WTC11 (cell line): ENCODE measurements at regions not wholly inside any gene's neighbourhood (a gene's known extent, or its start where the extent isn't known, plus 50 kb on each side); places are given as distances from the start of the nearest gene placed in this dataset.

Source experiments
- ATAC-seq: fragments of 200-7000 bp; cut with Tn5 transposase; 2 replicates; pipeline ENCODE4 v1.10.0; 2021; ENCODE audit warnings: mild to moderate bottlenecking, moderate library complexity
- CTCF ChIA-PET: fragments of 300-600 bp; sonication (Branson Sonifier 250); formaldehyde crosslinking; loops from one replicate; lab custom pipeline; 2021; ENCODE audit warnings: antibody characterized with exemption; lab: Charles Lee
- POLR2A ChIA-PET: fragments of 350-600 bp; sonication (Branson Sonifier 250); formaldehyde crosslinking; loops from one replicate; lab custom pipeline; 2021; ENCODE audit warnings: antibody characterized with exemption; lab: Charles Lee
- DNase-seq: peaks from one replicate; pipeline ENCODE4 v3.0.0; 2021; ENCODE audit warnings: low spot score
- H3K27ac Mint-ChIP-seq: 2 replicates; pipeline ENCODE4 v1.8.0; 2021; ENCODE audit warnings: mixed read lengths
- H3K27me3 Mint-ChIP-seq: 2 replicates; pipeline ENCODE4 v1.8.0; 2021; ENCODE audit warnings: low read depth, mild to moderate bottlenecking, moderate library complexity, mixed read lengths
- H3K36me3 Mint-ChIP-seq: 2 replicates; pipeline ENCODE4 v1.8.0; 2021; ENCODE audit warnings: mixed read lengths
- H3K4me1 Mint-ChIP-seq: 2 replicates; pipeline ENCODE4 v1.8.0; 2022; ENCODE audit warnings: mixed read lengths
- H3K4me3 Mint-ChIP-seq: 2 replicates; pipeline ENCODE4 v1.8.0; 2021; ENCODE audit warnings: mild to moderate bottlenecking, moderate library complexity, mixed read lengths
- H3K9me3 Mint-ChIP-seq: 2 replicates; pipeline ENCODE4 v1.8.0; 2021; ENCODE audit warnings: mixed read lengths
- ATF1 ChIP-seq: sonication (generic); formaldehyde crosslinking; IDR thresholded peaks from 2 replicates; pipeline ENCODE4 v1.8.1; 2023; ENCODE audit warnings: mild to moderate bottlenecking, moderate library complexity, missing genetic modification reagents
- EMX1 ChIP-seq: fragments of 250-450 bp; sonication (Bioruptor Pico); IDR thresholded peaks from 2 replicates; pipeline ENCODE4 v1.8.0; 2021; ENCODE audit warnings: mild to moderate bottlenecking
- IRF2 ChIP-seq: sonication (generic); formaldehyde crosslinking; IDR thresholded peaks from 2 replicates; pipeline ENCODE4 v1.8.0; 2022; ENCODE audit warnings: low read depth, missing genetic modification reagents, borderline replicate concordance
- JUN ChIP-seq: sonication (generic); formaldehyde crosslinking; IDR thresholded peaks from 2 replicates; pipeline ENCODE4 v1.8.0; 2023; ENCODE audit warnings: mild to moderate bottlenecking, missing genetic modification reagents
- KAT7 ChIP-seq: sonication (generic); formaldehyde crosslinking; IDR thresholded peaks from 2 replicates; pipeline ENCODE4 v1.8.1; 2023; ENCODE audit warnings: missing genetic modification reagents, mild to moderate bottlenecking, borderline replicate concordance
- NFATC4 ChIP-seq: fragments of 250-450 bp; sonication (Bioruptor Pico); IDR thresholded peaks from 2 replicates; pipeline ENCODE4 v1.9.0; 2021; ENCODE audit warnings: mild to moderate bottlenecking
- SMAD3 ChIP-seq: sonication (generic); formaldehyde crosslinking; IDR thresholded peaks from 2 replicates; pipeline ENCODE4 v1.8.0; 2022; ENCODE audit warnings: missing genetic modification reagents, mild to moderate bottlenecking, borderline replicate concordance
- SOX15 ChIP-seq: fragments of 250-450 bp; sonication (Bioruptor Pico); IDR thresholded peaks from 2 replicates; pipeline ENCODE4 v1.9.0; 2021; ENCODE audit warnings: mild to moderate bottlenecking
- TEAD4 ChIP-seq: sonication (generic); formaldehyde crosslinking; IDR thresholded peaks from 2 replicates; pipeline ENCODE4 v1.8.0; 2022; ENCODE audit warnings: mild to moderate bottlenecking, missing genetic modification reagents
- ZNF263 ChIP-seq: sonication (generic); formaldehyde crosslinking; IDR thresholded peaks from 2 replicates; pipeline ENCODE4 v1.8.1; 2022; ENCODE audit warnings: low read depth, mild to moderate bottlenecking, moderate library complexity, missing genetic modification reagents
- ZNF396 ChIP-seq: fragments of 250-450 bp; sonication (Bioruptor Pico); IDR thresholded peaks from 2 replicates; pipeline ENCODE4 v1.8.0; 2021; ENCODE audit warnings: mild to moderate bottlenecking, moderate library complexity, borderline replicate concordance
- ZNF671 ChIP-seq: fragments of 250-450 bp; sonication (Bioruptor Pico); IDR thresholded peaks from 2 replicates; pipeline ENCODE4 v1.8.0; 2021; ENCODE audit warnings: mild to moderate bottlenecking
- TF ChIP-seq, protein P1 (sequence below): fragments of 250-450 bp; sonication (Bioruptor Pico); IDR thresholded peaks from 2 replicates; pipeline ENCODE4 v1.9.0; 2021; ENCODE audit warnings: mild to moderate bottlenecking
- TF ChIP-seq, protein P2 (sequence below): sonication (generic); formaldehyde crosslinking; IDR thresholded peaks from 2 replicates; pipeline ENCODE4 v1.8.0; 2022; ENCODE audit warnings: mild to moderate bottlenecking, missing genetic modification reagents
- TF ChIP-seq, protein P3 (sequence below): fragments of 250-450 bp; sonication (Bioruptor Pico); conservative IDR thresholded peaks from 2 replicates; pipeline ENCODE4 v1.9.0; 2021; ENCODE audit warnings: mild to moderate bottlenecking
- TF ChIP-seq, protein P4 (sequence below): sonication (generic); formaldehyde crosslinking; IDR thresholded peaks from 2 replicates; pipeline ENCODE4 v1.8.1; 2022; ENCODE audit warnings: mild to moderate bottlenecking, missing genetic modification reagents, moderate library complexity, borderline replicate concordance
- TF ChIP-seq, protein P5 (sequence below): fragments of 250-450 bp; sonication (Bioruptor Pico); IDR thresholded peaks from 2 replicates; pipeline ENCODE4 v2.1.2; 2022; ENCODE audit warnings: mild to moderate bottlenecking, moderate library complexity
- TF ChIP-seq, protein P6 (sequence below): sonication (generic); formaldehyde crosslinking; IDR thresholded peaks from 2 replicates; pipeline ENCODE4 v1.8.1; 2023; ENCODE audit warnings: mild to moderate bottlenecking, missing genetic modification reagents, moderate library complexity
- TF ChIP-seq, protein P7 (sequence below): sonication (generic); formaldehyde crosslinking; IDR thresholded peaks from 2 replicates; pipeline ENCODE4 v1.8.0; 2022; ENCODE audit warnings: missing genetic modification reagents
- TF ChIP-seq, protein P8 (sequence below): sonication (generic); formaldehyde crosslinking; conservative IDR thresholded peaks from 2 replicates; pipeline ENCODE4 v1.8.1; 2022; ENCODE audit warnings: mild to moderate bottlenecking, missing genetic modification reagents

DNA sequence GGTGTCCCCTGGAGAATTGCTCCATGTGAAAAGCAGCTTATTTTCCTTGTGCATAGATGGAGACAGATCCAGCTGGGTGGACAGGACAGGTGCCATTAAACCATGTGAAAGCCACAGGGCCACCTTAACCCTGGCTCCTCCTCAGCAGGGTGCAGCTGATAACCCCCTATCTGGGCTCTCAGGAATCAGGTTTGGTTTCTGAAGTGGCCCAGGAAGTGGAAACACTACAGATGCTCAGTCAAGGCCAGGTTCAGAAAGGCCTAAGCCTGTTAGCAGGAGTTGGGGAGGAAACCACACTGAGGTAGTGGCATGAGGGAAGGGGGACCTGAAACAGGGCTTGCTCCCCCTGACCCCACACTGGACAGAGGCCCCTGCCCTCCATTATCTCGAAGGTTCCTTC is 217.0 kb downstream of the SPP2 start (continued):
- TF ChIP-seq NFATC4 (CRISPR knock-in tag) (no peak), ZNF396 (CRISPR knock-in tag) (no peak), SMAD3 (no peak), IRF2 (CRISPR knock-in tag) (no peak)
- TF ChIP-seq, protein P1, sequence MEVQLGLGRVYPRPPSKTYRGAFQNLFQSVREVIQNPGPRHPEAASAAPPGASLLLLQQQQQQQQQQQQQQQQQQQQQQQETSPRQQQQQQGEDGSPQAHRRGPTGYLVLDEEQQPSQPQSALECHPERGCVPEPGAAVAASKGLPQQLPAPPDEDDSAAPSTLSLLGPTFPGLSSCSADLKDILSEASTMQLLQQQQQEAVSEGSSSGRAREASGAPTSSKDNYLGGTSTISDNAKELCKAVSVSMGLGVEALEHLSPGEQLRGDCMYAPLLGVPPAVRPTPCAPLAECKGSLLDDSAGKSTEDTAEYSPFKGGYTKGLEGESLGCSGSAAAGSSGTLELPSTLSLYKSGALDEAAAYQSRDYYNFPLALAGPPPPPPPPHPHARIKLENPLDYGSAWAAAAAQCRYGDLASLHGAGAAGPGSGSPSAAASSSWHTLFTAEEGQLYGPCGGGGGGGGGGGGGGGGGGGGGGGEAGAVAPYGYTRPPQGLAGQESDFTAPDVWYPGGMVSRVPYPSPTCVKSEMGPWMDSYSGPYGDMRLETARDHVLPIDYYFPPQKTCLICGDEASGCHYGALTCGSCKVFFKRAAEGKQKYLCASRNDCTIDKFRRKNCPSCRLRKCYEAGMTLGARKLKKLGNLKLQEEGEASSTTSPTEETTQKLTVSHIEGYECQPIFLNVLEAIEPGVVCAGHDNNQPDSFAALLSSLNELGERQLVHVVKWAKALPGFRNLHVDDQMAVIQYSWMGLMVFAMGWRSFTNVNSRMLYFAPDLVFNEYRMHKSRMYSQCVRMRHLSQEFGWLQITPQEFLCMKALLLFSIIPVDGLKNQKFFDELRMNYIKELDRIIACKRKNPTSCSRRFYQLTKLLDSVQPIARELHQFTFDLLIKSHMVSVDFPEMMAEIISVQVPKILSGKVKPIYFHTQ (CRISPR knock-in tag): no peak
- TF ChIP-seq, protein P2, sequence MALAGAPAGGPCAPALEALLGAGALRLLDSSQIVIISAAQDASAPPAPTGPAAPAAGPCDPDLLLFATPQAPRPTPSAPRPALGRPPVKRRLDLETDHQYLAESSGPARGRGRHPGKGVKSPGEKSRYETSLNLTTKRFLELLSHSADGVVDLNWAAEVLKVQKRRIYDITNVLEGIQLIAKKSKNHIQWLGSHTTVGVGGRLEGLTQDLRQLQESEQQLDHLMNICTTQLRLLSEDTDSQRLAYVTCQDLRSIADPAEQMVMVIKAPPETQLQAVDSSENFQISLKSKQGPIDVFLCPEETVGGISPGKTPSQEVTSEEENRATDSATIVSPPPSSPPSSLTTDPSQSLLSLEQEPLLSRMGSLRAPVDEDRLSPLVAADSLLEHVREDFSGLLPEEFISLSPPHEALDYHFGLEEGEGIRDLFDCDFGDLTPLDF: no peak
- TF ChIP-seq, all 79 proteins: peak for 0

DNA sequence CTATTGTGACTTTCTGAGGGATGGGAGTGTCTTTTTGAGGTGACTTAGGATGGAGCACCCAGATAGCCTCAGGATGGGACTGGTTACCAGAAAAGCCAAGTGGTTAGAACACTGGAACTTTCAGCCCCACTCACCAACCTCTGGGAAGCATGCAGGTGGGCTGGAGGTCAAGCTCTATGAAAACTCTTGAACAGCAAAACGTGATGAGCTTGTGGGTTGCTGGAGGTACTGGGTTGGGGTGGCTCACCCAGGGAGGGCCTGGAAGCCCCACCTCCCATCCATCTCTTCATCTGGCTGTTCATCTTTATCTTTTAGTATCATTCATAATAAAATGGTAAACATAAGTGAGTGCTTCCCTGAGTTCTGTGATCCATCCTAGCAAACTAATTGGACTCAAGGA is 216.4 kb downstream of the SPP2 start:
- DNase-seq (no peak), ATAC-seq (no peak)
- Mint-ChIP-seq H3K4me1 (no peaks in the 10 kb centered on the region), H3K36me3 (no peaks in the 10 kb centered on the region), H3K9me3 (peaks cover 11% of the 10 kb centered on the region), H3K4me3 (no peak overlapping the region), H3K27me3 (no peaks in the 10 kb centered on the region; the same call in 1 of the 2 replicates), H3K27ac (no peak overlapping the region)
- CTCF ChIA-PET: no interaction called here
- POLR2A ChIA-PET: no interaction called here
- TF ChIP-seq KAT7 (CRISPR knock-in tag): no peak
- no peak for TF ChIP-seq ZNF263 (CRISPR knock-in tag)
- TF ChIP-seq, protein P3, sequence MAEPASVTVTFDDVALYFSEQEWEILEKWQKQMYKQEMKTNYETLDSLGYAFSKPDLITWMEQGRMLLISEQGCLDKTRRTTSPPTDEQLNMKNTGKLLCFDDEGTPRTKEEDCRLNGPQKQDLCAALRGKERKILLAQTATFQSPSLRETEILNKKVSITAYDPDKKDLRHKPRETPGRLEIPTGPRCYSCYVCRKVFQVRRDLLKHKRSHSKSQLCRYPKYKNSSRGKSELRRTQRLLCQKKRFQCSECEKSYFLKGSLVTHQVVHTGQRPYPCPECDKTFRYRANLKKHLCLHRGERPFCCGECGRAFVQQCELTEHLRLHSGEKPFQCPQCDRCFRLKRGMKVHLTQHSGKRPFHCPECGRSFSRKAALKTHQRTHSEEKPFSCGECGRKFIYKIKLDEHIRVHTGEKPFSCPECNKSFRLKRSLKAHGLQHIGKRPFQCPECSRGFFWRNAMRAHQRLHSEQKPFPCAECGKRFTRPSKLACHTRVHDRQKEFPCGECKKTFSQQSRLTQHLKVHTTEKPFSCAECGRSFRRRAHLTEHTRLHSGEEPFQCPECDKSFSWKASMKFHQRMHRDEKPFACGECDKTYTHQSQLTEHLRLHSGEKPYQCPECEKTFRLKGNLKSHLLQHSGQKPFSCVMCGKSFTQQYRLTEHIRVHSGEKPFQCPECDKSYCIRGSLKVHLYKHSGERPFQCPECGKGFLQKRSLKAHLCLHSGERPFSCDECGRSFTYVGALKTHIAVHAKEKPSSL: no peak
- TF ChIP-seq, protein P4, sequence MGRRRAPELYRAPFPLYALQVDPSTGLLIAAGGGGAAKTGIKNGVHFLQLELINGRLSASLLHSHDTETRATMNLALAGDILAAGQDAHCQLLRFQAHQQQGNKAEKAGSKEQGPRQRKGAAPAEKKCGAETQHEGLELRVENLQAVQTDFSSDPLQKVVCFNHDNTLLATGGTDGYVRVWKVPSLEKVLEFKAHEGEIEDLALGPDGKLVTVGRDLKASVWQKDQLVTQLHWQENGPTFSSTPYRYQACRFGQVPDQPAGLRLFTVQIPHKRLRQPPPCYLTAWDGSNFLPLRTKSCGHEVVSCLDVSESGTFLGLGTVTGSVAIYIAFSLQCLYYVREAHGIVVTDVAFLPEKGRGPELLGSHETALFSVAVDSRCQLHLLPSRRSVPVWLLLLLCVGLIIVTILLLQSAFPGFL (CRISPR knock-in tag): no peak
- TF ChIP-seq, protein P5, sequence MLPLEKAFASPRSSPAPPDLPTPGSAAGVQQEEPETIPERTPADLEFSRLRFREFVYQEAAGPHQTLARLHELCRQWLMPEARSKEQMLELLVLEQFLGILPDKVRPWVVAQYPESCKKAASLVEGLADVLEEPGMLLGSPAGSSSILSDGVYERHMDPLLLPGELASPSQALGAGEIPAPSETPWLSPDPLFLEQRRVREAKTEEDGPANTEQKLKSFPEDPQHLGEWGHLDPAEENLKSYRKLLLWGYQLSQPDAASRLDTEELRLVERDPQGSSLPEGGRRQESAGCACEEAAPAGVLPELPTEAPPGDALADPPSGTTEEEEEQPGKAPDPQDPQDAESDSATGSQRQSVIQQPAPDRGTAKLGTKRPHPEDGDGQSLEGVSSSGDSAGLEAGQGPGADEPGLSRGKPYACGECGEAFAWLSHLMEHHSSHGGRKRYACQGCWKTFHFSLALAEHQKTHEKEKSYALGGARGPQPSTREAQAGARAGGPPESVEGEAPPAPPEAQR (CRISPR knock-in tag): no peak
- TF ChIP-seq, protein P1 (CRISPR knock-in tag): no peak
- no peak for TF ChIP-seq EMX1 (CRISPR knock-in tag)
- TF ChIP-seq ZNF671 (CRISPR knock-in tag): no peak
- TF ChIP-seq, protein P6, sequence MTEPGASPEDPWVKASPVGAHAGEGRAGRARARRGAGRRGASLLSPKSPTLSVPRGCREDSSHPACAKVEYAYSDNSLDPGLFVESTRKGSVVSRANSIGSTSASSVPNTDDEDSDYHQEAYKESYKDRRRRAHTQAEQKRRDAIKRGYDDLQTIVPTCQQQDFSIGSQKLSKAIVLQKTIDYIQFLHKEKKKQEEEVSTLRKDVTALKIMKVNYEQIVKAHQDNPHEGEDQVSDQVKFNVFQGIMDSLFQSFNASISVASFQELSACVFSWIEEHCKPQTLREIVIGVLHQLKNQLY (CRISPR knock-in tag): no peak
- TF ChIP-seq, protein P7, sequence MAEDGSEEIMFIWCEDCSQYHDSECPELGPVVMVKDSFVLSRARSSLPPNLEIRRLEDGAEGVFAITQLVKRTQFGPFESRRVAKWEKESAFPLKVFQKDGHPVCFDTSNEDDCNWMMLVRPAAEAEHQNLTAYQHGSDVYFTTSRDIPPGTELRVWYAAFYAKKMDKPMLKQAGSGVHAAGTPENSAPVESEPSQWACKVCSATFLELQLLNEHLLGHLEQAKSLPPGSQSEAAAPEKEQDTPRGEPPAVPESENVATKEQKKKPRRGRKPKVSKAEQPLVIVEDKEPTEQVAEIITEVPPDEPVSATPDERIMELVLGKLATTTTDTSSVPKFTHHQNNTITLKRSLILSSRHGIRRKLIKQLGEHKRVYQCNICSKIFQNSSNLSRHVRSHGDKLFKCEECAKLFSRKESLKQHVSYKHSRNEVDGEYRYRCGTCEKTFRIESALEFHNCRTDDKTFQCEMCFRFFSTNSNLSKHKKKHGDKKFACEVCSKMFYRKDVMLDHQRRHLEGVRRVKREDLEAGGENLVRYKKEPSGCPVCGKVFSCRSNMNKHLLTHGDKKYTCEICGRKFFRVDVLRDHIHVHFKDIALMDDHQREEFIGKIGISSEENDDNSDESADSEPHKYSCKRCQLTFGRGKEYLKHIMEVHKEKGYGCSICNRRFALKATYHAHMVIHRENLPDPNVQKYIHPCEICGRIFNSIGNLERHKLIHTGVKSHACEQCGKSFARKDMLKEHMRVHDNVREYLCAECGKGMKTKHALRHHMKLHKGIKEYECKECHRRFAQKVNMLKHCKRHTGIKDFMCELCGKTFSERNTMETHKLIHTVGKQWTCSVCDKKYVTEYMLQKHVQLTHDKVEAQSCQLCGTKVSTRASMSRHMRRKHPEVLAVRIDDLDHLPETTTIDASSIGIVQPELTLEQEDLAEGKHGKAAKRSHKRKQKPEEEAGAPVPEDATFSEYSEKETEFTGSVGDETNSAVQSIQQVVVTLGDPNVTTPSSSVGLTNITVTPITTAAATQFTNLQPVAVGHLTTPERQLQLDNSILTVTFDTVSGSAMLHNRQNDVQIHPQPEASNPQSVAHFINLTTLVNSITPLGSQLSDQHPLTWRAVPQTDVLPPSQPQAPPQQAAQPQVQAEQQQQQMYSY (CRISPR knock-in tag): no peak
- no peak for TF ChIP-seq ATF1
- TF ChIP-seq, protein P8, sequence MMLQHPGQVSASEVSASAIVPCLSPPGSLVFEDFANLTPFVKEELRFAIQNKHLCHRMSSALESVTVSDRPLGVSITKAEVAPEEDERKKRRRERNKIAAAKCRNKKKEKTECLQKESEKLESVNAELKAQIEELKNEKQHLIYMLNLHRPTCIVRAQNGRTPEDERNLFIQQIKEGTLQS (CRISPR knock-in tag): no peak
- TF ChIP-seq SOX15 (CRISPR knock-in tag): no peak
- TF ChIP-seq TEAD4 (CRISPR knock-in tag): no peak
- TF ChIP-seq JUN: no peak
